C4-2B (cell line): ENCODE measurements at regions not wholly inside any gene's neighbourhood (a gene's known extent, or its start where the extent isn't known, plus 50 kb on each side); places are given as distances from the start of the nearest gene placed in this dataset.

Experiments
- H3K27ac ChIP-seq: fragments of 450-650 bp; 2 replicates; pipeline ENCODE4 v1.5.1; 2017
- CTCF ChIP-seq: fragments of 450-650 bp; conservative IDR thresholded peaks from 2 replicates; pipeline ENCODE4 v1.5.1; 2017; ENCODE audit warnings: mild to moderate bottlenecking
- ZFX ChIP-seq: fragments of 450-650 bp; IDR thresholded peaks from 2 replicates; pipeline ENCODE4 v1.6.1; 2017

DNA sequence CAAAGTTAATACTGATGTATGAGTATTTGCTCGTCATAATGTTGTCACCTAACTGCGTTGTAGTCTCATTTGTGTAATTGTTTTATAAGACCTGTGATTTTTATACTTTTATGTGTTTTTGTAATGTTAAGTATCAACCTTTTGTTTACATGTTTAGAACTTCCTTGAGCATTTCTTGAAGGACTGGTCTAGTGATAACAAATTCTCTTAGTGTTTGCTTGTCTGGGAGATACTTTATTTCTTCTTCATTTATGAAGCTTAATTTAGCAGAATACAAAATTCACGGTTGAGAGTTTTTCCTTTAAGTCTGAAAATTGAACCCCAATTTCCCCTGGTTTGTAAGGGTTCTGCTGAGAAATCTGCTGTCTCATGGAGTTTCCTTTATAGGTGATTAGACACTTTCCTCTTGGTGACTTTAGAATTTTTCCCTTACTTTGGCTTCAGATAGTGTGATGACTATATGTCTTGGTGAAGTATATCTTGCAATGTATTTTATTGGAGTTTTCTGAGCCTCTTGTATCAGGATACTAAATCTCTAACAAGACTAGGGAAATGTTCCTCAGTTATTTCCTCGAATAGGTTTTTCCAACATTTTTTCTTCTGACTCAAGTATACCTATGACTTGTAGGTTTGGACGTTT lies 154.9 kb downstream of the WDR11 start:
- no peak overlapping the region for H3K27ac ChIP-seq
- TF ChIP-seq ZFX = no peak
- TF ChIP-seq CTCF = no peak

DNA sequence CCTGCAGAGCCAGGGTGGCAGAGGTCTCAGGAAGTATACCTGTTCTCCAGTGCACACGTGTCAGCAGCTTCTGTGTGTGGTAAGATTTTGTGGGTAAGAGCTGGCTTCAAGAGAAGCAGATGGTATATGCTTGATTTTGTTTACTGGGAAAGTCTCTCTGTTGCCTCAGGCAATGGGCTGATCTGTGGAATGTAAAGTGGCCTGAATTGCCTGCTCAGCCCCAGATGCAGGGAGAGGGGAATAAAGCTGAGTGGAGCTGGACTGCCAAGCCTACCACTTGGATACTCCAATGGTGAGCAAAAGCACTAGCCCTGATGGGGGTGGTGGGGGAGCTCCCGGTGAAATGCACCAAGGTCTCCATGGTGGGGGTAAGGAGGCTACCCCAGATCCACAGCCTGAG lies 156.1 kb downstream of the WDR11 start:
- H3K27ac ChIP-seq = no peak overlapping the region
- TF ChIP-seq ZFX = no peak
- TF ChIP-seq CTCF = no peak

DNA sequence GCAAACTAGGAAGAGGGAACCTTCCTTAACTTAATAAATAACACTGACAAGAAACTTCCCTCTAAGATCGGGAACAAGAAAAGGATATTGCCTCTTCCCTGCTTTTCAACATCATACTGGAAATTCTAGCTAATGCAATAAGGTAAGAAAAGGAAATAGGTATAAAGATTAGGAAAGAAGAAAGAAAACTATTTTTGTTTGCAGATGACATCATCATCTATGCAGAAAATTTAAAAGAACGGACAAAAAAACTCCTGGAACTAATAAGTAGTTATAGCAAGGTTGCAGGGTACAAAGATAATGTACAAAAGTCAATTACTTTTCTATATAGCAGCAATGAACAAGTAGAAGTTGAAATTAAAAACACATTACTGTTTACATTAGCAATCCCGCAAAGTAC lies 164.8 kb downstream of the WDR11 start:
- H3K27ac ChIP-seq = no peak overlapping the region
- no peak for TF ChIP-seq CTCF
- no peak for TF ChIP-seq ZFX

DNA sequence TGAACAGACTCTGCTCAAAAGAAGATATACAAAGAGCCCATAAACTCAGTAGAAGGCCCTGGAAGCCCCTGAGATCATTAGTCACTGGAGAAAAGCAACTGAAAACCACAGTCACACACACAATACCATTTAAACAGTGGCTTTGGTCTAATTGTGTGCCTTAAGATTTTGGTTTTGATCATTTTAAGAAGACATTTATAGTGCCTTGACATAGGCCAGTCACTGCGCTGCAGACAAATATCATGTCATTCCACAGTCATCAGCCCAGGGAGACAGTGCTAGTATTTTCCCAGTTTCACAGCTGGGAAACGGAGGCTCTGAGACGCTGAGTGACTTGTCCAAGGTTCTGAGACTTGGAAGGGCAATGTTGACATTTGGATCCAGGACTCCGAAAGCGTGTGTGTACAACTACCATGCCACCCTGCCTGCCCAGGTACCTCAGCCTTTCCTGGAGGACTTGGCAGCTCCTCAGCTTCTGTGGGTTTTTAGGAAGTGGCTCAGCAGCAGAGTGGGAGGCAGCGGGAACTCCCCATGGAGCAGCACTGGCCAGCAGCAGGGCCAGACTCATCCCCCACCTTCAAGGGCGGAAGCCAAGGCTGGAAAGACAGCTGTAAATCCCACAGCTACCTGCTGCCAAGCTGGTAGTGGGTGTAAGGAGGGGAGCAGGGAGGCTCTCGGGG lies 173.9 kb downstream of the WDR11 start:
- TF ChIP-seq CTCF (no peak), ZFX (no peak)
- H3K27ac ChIP-seq = no peak overlapping the region

- TF ChIP-seq ZFX = no peak
- H3K27ac ChIP-seq = no peak overlapping the region
Observed at GRCh38 chr10:121025731-121026130, 174.6 kb downstream of the WDR11 start.

DNA sequence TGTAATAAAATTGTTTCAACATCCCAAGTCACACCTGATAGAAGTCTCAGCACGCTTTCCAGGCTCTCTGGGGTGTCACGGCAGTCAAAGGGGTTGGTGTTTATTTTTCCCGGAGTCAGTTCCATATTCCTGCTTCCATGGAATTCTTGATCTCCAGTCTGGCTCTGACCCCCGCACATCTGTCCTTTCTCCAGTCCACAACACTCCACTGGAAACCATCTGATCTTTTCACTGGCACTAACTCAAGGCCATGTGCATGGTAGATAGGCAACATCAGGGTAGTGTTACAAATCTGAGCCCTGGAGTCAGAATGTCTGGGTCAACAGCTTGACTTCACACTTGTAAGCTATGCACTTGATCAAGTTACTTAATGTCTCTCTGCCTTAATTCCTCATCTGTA lies 176.2 kb downstream of the WDR11 start:
- H3K27ac ChIP-seq = no peak overlapping the region
- TF ChIP-seq CTCF (no peak), ZFX (no peak)

DNA sequence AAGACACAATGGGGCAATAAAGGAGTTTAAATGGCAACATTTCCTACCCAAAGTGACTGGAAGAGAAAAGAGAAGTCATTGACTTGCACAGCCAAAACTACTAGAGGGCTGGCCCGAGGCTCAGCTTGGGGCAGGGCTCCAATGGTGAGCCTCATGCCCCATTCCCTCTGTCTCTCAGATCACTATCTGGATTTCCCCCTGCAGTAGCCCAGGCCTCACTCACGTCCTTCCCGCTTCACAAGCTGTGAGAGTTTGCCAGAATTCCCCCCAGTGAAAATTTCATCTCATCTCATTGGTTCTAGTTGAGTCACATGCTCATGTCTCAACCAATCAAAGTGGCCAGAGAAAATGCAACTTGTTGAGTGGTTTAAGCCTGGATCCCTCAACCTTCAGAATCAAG lies 181.3 kb downstream of the WDR11 start:
- no peak overlapping the region for H3K27ac ChIP-seq
- TF ChIP-seq CTCF = no peak
- TF ChIP-seq ZFX = no peak

GRCh38 chr10:121033366-121033765 lies 182.2 kb downstream of the WDR11 start:
- no peak overlapping the region for H3K27ac ChIP-seq
- no peak for TF ChIP-seq CTCF
